Fibroblast of lung (primary cell): ENCODE measurements at regions not wholly inside any gene's neighbourhood (a gene's known extent, or its start where the extent isn't known, plus 50 kb on each side); places are given as distances from the start of the nearest gene placed in this dataset.

ENCODE experiments used
- EZH2 ChIP-seq: IDR thresholded peaks from 2 replicates; pipeline ENCODE4 v1.5.1; 2012; ENCODE audit warnings: low read length, control low read depth, mild to moderate bottlenecking; ENCODE audit errors: missing control alignments
- TF ChIP-seq, protein P1 (sequence below), 2 donors: IDR thresholded peaks in 1 of 2; conservative IDR thresholded peaks in 1 of 2; 1 replicate in 1 of 2; 2 replicates in 1 of 2; pipeline ENCODE4 v1.5.1; 2011 to 2012; ENCODE audit warnings: low read length in 2 of 2, control low read depth in 1 of 2, inconsistent platforms in 1 of 2, low read depth in 1 of 2, mild to moderate bottlenecking in 1 of 2

DNA sequence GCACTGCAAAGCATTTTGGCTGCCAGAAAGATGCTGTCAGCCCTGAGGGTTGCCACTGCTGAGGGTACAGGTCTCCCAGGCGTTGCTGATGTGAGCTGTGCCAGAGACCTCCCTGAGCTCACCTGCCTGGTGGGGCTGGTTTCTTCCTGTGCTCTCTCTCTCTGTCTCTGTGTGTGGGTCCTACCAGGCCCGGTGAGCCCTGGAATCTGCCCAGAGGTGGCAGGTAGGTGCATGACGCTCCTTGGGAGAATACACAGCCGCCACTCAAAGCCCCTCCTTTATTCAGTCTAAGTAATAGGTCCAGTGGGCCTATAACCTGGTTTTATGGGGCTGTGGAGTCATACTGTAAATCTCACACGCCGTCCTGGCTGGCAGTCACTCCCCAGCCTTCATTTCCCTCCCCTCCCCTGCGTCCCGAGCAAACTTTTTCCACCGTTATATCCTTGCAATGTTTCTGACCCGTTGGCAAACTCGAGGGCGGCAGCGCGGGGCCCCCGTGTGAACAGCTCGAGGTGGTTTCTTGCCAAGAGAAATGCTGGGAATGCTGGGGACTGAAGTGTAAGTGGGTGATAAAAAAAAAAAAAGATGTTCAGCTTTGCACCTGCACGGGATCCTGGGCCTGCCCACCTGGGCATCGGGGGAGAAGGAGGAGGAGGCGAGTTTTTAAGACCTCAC is 245.9 kb downstream of the CRLF2 start:
- TF ChIP-seq, protein P1, sequence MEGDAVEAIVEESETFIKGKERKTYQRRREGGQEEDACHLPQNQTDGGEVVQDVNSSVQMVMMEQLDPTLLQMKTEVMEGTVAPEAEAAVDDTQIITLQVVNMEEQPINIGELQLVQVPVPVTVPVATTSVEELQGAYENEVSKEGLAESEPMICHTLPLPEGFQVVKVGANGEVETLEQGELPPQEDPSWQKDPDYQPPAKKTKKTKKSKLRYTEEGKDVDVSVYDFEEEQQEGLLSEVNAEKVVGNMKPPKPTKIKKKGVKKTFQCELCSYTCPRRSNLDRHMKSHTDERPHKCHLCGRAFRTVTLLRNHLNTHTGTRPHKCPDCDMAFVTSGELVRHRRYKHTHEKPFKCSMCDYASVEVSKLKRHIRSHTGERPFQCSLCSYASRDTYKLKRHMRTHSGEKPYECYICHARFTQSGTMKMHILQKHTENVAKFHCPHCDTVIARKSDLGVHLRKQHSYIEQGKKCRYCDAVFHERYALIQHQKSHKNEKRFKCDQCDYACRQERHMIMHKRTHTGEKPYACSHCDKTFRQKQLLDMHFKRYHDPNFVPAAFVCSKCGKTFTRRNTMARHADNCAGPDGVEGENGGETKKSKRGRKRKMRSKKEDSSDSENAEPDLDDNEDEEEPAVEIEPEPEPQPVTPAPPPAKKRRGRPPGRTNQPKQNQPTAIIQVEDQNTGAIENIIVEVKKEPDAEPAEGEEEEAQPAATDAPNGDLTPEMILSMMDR (conservative IDR thresholded peaks at IDR 0.05 in 1 of 2, IDR thresholded peaks at IDR 0.05 in 1 of 2; ENCODE audit: low read depth in 1 of 2, low read length in 2 of 2), result no peak
- no peak for TF ChIP-seq EZH2
